Left lung (tissue), 4 donors: ENCODE measurements at regions not wholly inside any gene's neighbourhood (a gene's known extent, or its start where the extent isn't known, plus 50 kb on each side); places are given as distances from the start of the nearest gene placed in this dataset.

Source experiments
- ATAC-seq: fragments of 200-7000 bp; cut with Tn5 transposase; one replicate; pipeline ENCODE4 v1.9.1; 2020; ENCODE audit warnings: moderate library complexity
- DNase-seq, 4 donors: peaks; one replicate each; pipeline ENCODE4 v3.0.0-alpha.2; 2013 to 2020
- H3K27ac ChIP-seq, 2 donors: fragments of 200-600 bp; sonication (generic) in 1 of 2; one replicate each; pipeline versions ENCODE4 v1.5.0 to v1.8.0; 2020 to 2021
- H3K27me3 ChIP-seq, 2 donors: fragments of 200-600 bp; sonication (generic) in 1 of 2; one replicate each; pipeline versions ENCODE4 v1.5.0 to v1.8.0; 2020 to 2021
- H3K36me3 ChIP-seq, 2 donors: fragments of 200-600 bp; sonication (generic) in 1 of 2; one replicate each; pipeline versions ENCODE4 v1.5.0 to v1.8.0; 2020 to 2021
- H3K4me1 ChIP-seq, 2 donors: fragments of 200-600 bp; one replicate each; pipeline ENCODE4 v1.8.0; 2021
- H3K4me3 ChIP-seq, 2 donors: fragments of 200-600 bp; sonication (generic) in 1 of 2; one replicate each; pipeline versions ENCODE4 v1.5.0 to v1.8.0; 2020 to 2021; ENCODE audit warnings: mild to moderate bottlenecking in 1 of 2
- H3K9me3 ChIP-seq, 2 donors: fragments of 200-600 bp; sonication (generic) in 1 of 2; one replicate each; pipeline versions ENCODE4 v1.5.0 to v1.8.0; 2020 to 2021
- intact Hi-C, 2 donors: fragments of 100-400 bp; cut with DNase I; formaldehyde crosslinking; loops; one replicate each; pipeline versions ENCODE4 v1.11.2 to v1.14.2; 2022
- TF ChIP-seq, protein P1 (sequence below), 2 donors: fragments of 200-600 bp; sonication (generic) in 1 of 2; IDR thresholded peaks; one replicate each; pipeline versions ENCODE4 v1.5.0 to v1.8.0; 2021; ENCODE audit warnings: antibody characterized with exemption in 2 of 2
- donor health status: DM: no; HTN: yes; CAD: no.
- donor health status: DM: no; HTN: no; CAD: no.

DNA sequence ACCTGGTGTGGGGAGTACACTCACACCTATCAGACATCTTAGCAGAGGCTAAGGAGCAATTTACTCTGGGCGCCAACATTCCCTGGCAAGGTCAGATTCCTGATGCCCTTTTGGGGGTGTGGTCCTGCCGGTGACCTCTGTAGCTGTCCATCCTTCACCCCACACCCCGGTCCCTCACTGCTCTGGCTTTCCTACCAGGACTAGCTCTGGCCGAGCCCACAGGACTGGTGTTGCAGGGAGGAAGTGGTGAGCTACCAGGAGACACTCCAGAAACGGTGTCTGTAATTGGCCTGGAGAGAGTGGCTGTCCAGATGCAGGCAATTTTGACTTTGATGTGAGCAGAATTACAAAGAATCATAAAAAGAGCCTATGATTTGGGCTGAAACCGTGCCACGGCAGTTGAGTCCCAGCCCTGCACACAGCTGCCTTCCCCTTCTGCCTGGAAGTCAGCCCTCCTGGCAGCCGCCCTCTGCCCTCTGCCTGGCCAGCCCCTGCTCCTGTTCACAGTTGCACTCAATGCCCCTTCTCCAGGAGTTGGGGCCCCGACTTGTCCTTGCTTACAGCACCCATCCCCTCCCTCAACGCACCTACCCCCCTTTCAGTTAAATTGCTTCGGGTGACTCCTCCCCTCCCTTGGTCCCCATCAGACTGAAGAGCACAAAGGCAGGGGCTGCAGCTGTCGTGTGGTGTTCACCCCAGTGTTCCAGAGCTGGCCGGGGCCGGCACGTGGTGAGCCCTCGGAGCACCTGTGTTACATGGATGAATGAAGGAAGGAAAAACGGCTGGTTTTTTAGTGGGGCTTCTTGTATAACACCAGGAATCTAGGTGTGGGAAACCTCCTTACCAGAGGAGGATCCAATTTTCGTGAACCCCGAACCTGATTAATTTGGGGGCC is 80.2 kb upstream of the TPM1 start:
- Histone ChIP-seq H3K9me3 (no peaks in the 10 kb centered on the region), H3K4me1 (no peaks in the 10 kb centered on the region), H3K27me3 (no peaks in the 10 kb centered on the region), H3K36me3 (no peaks in the 10 kb centered on the region), H3K27ac (no peak overlapping the region), H3K4me3 (no peak overlapping the region)
- TF ChIP-seq, protein P1, sequence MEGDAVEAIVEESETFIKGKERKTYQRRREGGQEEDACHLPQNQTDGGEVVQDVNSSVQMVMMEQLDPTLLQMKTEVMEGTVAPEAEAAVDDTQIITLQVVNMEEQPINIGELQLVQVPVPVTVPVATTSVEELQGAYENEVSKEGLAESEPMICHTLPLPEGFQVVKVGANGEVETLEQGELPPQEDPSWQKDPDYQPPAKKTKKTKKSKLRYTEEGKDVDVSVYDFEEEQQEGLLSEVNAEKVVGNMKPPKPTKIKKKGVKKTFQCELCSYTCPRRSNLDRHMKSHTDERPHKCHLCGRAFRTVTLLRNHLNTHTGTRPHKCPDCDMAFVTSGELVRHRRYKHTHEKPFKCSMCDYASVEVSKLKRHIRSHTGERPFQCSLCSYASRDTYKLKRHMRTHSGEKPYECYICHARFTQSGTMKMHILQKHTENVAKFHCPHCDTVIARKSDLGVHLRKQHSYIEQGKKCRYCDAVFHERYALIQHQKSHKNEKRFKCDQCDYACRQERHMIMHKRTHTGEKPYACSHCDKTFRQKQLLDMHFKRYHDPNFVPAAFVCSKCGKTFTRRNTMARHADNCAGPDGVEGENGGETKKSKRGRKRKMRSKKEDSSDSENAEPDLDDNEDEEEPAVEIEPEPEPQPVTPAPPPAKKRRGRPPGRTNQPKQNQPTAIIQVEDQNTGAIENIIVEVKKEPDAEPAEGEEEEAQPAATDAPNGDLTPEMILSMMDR (IDR thresholded peaks at IDR 0.05), result no peak
- intact Hi-C loops, result no loop called here
- DNase-seq (no peak), ATAC-seq (no peak)

DNA sequence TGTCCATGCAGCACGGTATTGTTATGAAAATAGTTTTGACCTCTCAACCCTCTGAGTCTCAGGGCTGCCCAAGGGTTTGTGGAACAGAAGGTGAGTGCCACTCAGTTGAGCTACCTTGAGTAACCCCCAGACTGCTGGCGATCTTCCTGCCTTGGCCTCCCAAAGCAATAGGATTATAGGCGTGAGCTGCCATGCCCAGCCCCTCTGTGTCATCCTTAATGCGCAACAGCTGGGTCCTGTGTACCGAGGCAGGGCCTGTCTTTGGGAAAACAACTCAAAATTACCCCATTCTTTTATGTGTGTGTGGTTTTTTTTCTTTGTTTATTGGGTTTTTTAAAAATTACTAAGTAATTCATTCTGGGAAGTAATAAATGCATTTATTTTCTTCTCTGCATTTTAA is 78.3 kb upstream of the TPM1 start:
- ATAC-seq (no peak), DNase-seq (no peak)
- Histone ChIP-seq H3K27me3 (no peaks in the 10 kb centered on the region), H3K27ac (no peak overlapping the region), H3K36me3 (no peaks in the 10 kb centered on the region), H3K4me3 (no peak overlapping the region), H3K9me3 (no peaks in the 10 kb centered on the region), H3K4me1 (no peaks in the 10 kb centered on the region)
- TF ChIP-seq, protein P1 (IDR thresholded peaks at IDR 0.05), result no peak
- intact Hi-C loops, result no loop called here

DNA sequence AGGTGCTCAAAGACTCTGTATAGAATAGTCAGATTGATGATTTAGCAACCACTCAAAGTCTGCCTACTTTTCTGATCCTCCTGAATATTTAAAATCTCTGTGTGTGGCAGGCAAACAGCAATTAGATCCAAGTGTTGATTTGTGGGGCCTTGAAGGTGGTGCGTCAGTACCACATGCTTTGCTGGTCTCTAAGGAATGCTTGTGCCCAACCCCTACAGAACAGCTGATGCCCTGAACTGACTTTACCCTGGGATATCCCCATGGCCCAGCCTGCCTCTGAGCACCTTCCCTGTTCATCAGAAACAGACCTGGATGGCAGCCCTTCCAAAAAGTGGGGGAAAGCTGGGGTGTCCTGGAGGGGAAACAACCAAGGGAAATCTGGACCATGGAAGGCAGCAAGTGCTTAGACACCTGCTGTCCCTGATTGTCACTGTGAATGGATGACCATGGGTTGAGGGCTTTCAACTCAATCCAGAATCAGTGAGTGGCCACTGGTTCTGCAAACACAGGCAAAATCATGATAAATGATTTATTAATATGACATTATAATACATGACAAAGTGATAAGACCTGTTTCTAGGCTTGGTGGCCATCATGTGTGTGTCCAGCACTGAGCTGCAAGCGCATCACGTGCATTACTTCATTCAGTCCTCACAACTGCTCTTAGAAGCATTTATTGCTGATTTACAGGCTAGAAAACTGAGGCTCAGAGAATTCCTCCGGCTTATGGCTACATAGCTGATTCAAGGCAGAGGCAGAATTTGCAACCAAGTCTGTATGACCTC is 76.1 kb upstream of the TPM1 start:
- DNase-seq (no peak), ATAC-seq (no peak)
- H3K4me1 ChIP-seq, result no peaks in the 10 kb centered on the region
- intact Hi-C loops, result no loop called here
- no peaks in the 10 kb centered on the region for H3K27me3 ChIP-seq
- H3K4me3 ChIP-seq, result no peak overlapping the region
- TF ChIP-seq, protein P1 (IDR thresholded peaks at IDR 0.05), result no peak
- no peak overlapping the region for H3K27ac ChIP-seq
- H3K36me3 ChIP-seq, result no peaks in the 10 kb centered on the region
- H3K9me3 ChIP-seq, result no peaks in the 10 kb centered on the region

DNA sequence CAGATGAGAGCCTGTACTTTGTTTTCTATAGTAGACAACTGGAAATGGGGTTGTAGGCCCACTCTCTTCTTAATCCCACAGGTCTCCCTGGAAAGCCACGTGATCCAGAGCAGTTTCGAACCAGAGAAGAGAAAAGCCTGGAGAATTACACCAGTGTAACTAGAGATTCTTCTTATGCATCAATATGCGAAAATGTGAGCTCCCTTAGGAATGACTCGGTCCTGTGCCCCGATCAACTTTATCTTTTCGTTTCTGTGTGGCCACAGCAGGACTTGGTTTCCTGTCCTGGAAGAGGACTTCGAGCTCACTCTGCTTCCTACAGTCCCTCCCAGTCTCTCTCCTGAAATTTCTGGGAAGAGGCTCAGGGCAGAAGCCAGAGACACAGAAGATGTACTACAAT is 73.8 kb upstream of the TPM1 start:
- intact Hi-C loops, result no loop called here
- no peaks in the 10 kb centered on the region for H3K4me1 ChIP-seq
- no peak for ATAC-seq
- no peak for DNase-seq
- H3K36me3 ChIP-seq, result no peaks in the 10 kb centered on the region
- no peaks in the 10 kb centered on the region for H3K27me3 ChIP-seq
- no peak overlapping the region for H3K4me3 ChIP-seq
- H3K9me3 ChIP-seq, result no peaks in the 10 kb centered on the region
- TF ChIP-seq, protein P1 (IDR thresholded peaks at IDR 0.05), result no peak
- no peak overlapping the region for H3K27ac ChIP-seq

DNA sequence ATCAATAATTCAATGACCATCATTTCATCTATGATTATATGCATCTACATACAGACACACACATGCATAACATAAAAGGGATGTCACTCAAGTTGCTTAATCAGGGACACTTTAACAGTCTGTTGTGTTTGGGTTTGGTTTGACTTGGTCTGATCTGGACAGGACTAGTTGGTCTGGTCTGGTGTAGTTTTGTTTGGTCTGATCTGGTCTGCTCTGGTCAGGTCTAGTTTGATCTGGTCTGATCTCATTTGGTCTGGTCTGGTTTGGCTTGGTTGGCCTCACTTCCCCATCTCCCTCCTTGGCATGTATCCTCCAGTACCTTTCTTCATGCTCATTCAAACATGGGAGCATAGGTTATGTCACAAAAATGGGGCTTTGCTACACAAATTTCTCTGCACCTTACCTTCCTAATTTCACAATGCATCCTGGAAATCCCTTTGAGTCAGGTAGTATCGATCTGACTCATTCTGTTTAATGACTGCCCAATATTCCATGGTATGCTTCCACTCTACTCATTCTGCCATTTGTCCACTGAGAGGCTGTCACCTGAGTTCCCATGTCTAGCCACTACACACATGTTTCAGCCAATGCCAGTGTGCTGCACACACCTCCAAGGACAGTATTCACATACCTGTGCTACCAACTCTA is 73.0 kb upstream of the TPM1 start:
- intact Hi-C loops, result no loop called here
- H3K9me3 ChIP-seq, result no peaks in the 10 kb centered on the region
- TF ChIP-seq, protein P1 (IDR thresholded peaks at IDR 0.05), result no peak

More for the DNA sequence above, 73.0 kb upstream of the TPM1 start:
- H3K4me3 ChIP-seq, result no peak overlapping the region
- H3K36me3 ChIP-seq, result no peaks in the 10 kb centered on the region
- no peaks in the 10 kb centered on the region for H3K27me3 ChIP-seq
- no peak overlapping the region for H3K27ac ChIP-seq
- ATAC-seq (no peak), DNase-seq (no peak)
- no peaks in the 10 kb centered on the region for H3K4me1 ChIP-seq
